HL-60 (cell line): ENCODE measurements at regions not wholly inside any gene's neighbourhood (a gene's known extent, or its start where the extent isn't known, plus 50 kb on each side); places are given as distances from the start of the nearest gene placed in this dataset.

Experiments used
- CTCF ChIP-seq: IDR thresholded peaks from one replicate; pipeline ENCODE4 v1.5.1; 2011; ENCODE audit warnings: low read length, control low read depth, inconsistent platforms; ENCODE audit not compliant: insufficient read depth
- POLR2AphosphoS5 ChIP-seq: IDR thresholded peaks from 2 replicates; pipeline ENCODE4 v1.6.1; 2012; ENCODE audit warnings: low read depth
- SPI1 ChIP-seq: IDR thresholded peaks from 2 replicates; pipeline ENCODE4 v1.6.1; 2012; ENCODE audit warnings: low read depth, mild to moderate bottlenecking, borderline replicate concordance
- TF ChIP-seq, protein P1 (sequence below): IDR thresholded peaks from 2 replicates; pipeline ENCODE4 v1.6.1; 2012; ENCODE audit warnings: low read depth; ENCODE audit not compliant: insufficient replicate concordance

DNA sequence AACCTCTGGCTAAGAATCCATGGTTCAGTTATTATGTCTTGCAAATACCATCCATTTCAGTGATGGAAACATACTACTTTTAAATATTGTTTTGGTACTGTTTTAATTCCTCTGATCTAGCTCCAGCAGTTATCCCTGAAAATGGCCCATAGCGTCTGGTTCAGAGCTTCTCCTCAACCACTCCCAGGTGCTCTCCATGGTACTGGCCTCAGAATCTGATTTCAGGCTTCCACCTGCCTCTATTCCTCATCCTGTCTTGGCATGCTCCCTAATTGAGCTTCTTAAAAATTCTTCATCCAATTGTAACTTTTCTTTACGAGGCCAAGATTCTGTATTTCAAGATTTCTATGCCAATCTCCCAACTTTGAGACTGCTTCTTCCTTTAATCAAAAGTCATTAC lies 236.3 kb downstream of the HTR7 start:
- no peak for TF ChIP-seq CTCF
- TF ChIP-seq POLR2AphosphoS5: no peak
- TF ChIP-seq SPI1: no peak
- TF ChIP-seq, protein P1, sequence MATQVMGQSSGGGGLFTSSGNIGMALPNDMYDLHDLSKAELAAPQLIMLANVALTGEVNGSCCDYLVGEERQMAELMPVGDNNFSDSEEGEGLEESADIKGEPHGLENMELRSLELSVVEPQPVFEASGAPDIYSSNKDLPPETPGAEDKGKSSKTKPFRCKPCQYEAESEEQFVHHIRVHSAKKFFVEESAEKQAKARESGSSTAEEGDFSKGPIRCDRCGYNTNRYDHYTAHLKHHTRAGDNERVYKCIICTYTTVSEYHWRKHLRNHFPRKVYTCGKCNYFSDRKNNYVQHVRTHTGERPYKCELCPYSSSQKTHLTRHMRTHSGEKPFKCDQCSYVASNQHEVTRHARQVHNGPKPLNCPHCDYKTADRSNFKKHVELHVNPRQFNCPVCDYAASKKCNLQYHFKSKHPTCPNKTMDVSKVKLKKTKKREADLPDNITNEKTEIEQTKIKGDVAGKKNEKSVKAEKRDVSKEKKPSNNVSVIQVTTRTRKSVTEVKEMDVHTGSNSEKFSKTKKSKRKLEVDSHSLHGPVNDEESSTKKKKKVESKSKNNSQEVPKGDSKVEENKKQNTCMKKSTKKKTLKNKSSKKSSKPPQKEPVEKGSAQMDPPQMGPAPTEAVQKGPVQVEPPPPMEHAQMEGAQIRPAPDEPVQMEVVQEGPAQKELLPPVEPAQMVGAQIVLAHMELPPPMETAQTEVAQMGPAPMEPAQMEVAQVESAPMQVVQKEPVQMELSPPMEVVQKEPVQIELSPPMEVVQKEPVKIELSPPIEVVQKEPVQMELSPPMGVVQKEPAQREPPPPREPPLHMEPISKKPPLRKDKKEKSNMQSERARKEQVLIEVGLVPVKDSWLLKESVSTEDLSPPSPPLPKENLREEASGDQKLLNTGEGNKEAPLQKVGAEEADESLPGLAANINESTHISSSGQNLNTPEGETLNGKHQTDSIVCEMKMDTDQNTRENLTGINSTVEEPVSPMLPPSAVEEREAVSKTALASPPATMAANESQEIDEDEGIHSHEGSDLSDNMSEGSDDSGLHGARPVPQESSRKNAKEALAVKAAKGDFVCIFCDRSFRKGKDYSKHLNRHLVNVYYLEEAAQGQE: peak; percentile 93
